KBM-7 (cell line): ENCODE measurements at regions not wholly inside any gene's neighbourhood (a gene's known extent, or its start where the extent isn't known, plus 50 kb on each side); places are given as distances from the start of the nearest gene placed in this dataset.
A peak's percentile ranks its signal among the peaks of the same experiment; 100 is the strongest.
"Not testable (repeated sequence)": the region's sequence is repeated elsewhere in the genome, so short reads cannot be mapped to it uniquely, and the experiment has no call there.

Source experiments
- DNase-seq: peaks from one replicate; pipeline ENCODE4 v3.0.0-alpha.2; 2015
- in situ Hi-C: fragments of 300-500 bp; cut with MboI; formaldehyde crosslinking; loops from 2 replicates; pipeline ENCODE4 v1.14.3; 2020; ENCODE audit warnings: low sequenced_read_pairs, low pct_unique_long_range_greater_than_20kb, mixed read lengths

GRCh38 chr17:77074681-77075080, 66.1 kb upstream of the SEC14L1 start:
- no peak for DNase-seq
- in situ Hi-C loops: no loop called here

DNA sequence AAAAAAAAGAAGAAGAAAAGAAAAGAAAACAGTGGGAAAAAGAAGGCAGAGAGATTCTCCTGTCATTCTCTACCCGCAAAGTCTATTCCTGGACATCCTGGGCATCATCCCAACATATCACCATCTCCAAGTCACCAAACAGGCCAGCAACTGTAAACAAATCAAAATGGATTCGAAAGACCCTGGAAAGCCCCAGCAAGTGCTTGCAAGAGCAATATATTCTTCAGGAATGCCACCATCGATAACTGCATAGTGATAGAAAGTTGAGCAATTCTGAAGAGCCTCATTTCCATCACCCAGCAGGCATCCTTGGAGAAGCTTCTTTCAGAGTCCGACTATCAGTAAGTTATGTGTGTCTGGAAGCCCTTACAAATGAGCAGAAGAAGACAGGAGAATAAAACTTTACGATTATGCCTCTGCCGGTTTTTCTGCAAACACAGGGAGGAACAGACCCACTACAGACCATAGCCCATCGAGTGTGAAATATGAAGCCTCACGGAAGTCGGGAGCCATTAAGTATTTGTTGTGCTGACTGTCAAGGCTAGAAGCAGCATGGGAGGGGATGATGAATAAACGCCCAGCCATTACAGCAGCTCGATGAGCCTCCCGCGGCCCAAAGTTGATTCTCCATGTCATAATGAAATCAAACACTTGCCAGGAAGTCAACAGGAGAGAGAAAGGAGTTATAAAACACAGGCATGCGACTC, 64.5 kb upstream of the SEC14L1 start:
- in situ Hi-C loops: no loop called here
- no peak for DNase-seq

DNA sequence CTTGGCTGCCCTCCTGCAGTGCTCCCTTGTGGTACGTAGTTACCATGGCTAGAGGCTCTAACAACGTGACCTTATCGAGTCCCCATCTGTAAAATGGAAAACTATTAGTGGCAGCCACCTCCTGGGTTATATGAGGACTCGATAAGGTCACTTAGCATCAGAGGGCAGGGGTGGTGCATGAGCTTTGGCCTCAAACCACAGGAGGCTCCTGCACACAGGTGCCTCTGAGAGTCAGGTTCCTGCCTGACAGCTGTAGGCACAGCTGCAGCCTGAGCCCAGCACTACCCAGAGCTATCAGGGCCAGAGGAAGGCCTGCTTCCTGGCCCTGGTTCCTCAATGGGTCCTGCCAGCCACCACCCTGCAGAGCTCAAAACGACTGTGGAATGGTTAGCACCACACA, 57.2 kb upstream of the SEC14L1 start:
- in situ Hi-C loops: no loop called here
- DNase-seq: peak; percentile 49

- in situ Hi-C loops: no loop called here
- peak; percentile 83 for DNase-seq
Observed at GRCh38 chr17:77085926-77086432, 54.8 kb upstream of the SEC14L1 start.

DNA sequence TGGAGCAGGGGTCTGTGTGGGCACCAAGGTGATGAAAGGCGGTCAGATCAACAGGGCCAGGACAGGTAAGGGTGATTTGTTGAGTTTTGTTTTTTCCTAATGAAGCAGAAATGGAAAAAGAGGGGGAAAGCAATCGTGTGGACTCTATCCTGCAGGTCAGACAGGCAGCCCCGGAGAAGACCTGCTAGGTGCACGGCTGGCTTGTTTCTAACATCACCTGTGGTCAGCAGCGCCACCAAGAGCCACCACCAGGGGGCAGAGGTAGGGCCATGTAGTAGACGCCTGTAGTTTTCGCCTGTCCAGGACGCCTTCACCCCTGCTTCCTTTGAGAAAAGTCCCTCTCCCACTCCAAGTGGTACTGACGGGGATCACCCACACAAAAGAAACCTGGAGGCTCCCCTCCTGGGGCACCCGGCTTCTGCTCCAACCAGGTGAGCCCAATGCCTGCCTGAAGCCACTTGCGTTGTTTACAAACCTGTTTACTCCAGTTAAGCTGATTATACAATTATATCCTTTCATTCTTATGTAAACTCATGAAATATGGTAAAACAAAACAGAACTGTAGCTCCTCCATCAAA, 54.2 kb upstream of the SEC14L1 start:
- in situ Hi-C loops: no loop called here
- peak; percentile 67 for DNase-seq

- in situ Hi-C loops: no loop called here
- DNase-seq: no peak
Observed at GRCh38 chr17:77087650-77088454, 52.9 kb upstream of the SEC14L1 start.

- peak; percentile 96 for DNase-seq
- in situ Hi-C loops: no loop called here
Observed at GRCh38 chr17:77088455-77089123, 52.2 kb upstream of the SEC14L1 start.

DNA sequence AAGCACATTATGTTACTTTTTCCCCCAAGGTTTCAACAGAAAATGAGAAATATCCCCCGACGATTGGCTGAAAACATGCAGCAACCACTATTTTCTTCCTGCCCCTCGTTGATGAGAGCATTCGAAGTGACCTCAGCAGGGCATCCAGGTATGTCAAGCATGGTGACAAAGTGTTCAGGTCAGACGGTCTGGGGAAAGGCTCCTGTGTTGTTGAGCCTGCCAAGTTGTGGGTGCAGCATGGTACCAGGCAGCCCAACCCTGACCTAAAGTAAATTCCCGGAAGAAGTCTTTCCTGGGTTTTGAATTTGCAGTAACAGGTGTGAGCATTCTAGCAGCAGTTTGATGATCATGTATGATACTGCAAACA, 51.7 kb upstream of the SEC14L1 start:
- in situ Hi-C loops: no loop called here
- DNase-seq: no peak

DNA sequence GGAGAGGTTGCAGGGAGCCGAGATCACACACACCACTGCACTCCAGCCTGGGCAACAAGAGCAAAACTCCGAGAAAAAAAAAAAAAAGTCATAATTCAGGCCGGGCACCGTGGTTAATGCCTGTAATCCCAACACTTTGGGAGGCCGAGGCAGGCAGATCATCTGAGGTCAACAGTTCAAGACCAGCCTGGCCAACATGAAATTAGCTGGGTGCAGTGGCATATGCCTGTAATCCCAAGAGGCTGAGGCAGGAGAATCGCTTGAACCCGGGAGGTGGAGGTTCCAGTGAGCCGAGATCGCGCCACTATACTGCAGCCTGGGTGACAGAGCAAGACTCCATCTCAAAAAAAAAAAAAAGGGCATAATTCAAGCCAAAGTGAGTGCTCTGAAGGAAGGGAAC, 50.8 kb upstream of the SEC14L1 start:
- in situ Hi-C loops: not testable (repeated sequence)

GRCh38 chr17:77090476-77090875, 50.3 kb upstream of the SEC14L1 start:
- in situ Hi-C loops: no loop called here
- no peak for DNase-seq

More for the DNA sequence above, 50.8 kb upstream of the SEC14L1 start:
- not testable (repeated sequence) for DNase-seq
